ENCODE measurements at regions not wholly inside any gene's neighbourhood (a gene's known extent, or its start where the extent isn't known, plus 50 kb on each side); places are given as distances from the start of the nearest gene placed in this dataset.

DNA sequence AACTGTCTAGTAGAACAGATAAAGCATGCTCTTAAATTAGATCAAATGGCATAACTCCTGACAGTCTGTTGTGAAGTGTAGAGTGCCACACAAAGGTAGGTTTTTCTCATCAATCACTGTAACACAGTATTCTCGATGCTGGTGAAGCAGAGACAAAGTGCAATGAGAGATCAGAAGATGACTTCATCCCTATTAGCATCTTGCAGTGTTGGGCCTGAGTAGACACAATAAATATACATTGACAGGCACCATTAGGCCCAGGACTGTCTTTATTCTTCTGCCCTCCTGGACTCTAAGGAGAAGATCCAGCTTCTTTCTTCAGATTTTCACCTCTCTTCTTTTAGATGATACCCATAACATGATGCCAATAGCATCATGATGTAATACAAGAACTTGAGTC, 478.0 kb upstream of the TENM4 start:
- H3K9me3 ChIP-seq (replicated peaks; ENCODE audit: control insufficient read depth, insufficient read depth, low read length), result no peaks in the 10 kb centered on the region
- SMC1A ChIA-PET (ENCODE audit: uncharacterized antibody, unreplicated experiment), result no interaction called here
- no TSS peak for BruUV-seq (replicated peaks)
- no peak overlapping the region for H3K4me2 ChIP-seq (ENCODE audit: control insufficient read depth, insufficient read depth)
- ATAC-seq, result no peak
- no peaks in the 10 kb centered on the region for H3K36me3 ChIP-seq (ENCODE audit: control insufficient read depth in 2 of 2, insufficient read depth in 2 of 2, low read length in 1 of 2)
- no peak for DNase-seq (ENCODE audit: low read depth, low spot score)
- no peaks in the 10 kb centered on the region for H4K20me1 ChIP-seq (ENCODE audit: control insufficient read depth, insufficient read depth)
- RAD21 ChIA-PET (ENCODE audit: unreplicated experiment), result no interaction called here
- H3K4me3 ChIP-seq, result no peak overlapping the region
- TF ChIP-seq, protein P1, sequence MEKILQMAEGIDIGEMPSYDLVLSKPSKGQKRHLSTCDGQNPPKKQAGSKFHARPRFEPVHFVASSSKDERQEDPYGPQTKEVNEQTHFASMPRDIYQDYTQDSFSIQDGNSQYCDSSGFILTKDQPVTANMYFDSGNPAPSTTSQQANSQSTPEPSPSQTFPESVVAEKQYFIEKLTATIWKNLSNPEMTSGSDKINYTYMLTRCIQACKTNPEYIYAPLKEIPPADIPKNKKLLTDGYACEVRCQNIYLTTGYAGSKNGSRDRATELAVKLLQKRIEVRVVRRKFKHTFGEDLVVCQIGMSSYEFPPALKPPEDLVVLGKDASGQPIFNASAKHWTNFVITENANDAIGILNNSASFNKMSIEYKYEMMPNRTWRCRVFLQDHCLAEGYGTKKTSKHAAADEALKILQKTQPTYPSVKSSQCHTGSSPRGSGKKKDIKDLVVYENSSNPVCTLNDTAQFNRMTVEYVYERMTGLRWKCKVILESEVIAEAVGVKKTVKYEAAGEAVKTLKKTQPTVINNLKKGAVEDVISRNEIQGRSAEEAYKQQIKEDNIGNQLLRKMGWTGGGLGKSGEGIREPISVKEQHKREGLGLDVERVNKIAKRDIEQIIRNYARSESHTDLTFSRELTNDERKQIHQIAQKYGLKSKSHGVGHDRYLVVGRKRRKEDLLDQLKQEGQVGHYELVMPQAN (conservative IDR thresholded peaks at IDR 0.05), result no peak
- TF ChIP-seq KAT2A (conservative IDR thresholded peaks at IDR 0.05; ENCODE audit: control insufficient read depth, low read depth, low read length) (no peak), FOXK2 (IDR thresholded peaks at IDR 0.05) (no peak), HCFC1 (IDR thresholded peaks at IDR 0.05; ENCODE audit: low read length) (no peak), FOXM1 (IDR thresholded peaks at IDR 0.05; ENCODE audit: low read depth, low read length) (no peak), CEBPB (IDR thresholded peaks at IDR 0.05; ENCODE audit: borderline replicate concordance in 1 of 2, low read depth in 2 of 2, low read length in 2 of 2) (no peak), RELA (IDR thresholded peaks at IDR 0.05; ENCODE audit: borderline replicate concordance, partially characterized antibody) (no peak)
- TF ChIP-seq, protein P2, sequence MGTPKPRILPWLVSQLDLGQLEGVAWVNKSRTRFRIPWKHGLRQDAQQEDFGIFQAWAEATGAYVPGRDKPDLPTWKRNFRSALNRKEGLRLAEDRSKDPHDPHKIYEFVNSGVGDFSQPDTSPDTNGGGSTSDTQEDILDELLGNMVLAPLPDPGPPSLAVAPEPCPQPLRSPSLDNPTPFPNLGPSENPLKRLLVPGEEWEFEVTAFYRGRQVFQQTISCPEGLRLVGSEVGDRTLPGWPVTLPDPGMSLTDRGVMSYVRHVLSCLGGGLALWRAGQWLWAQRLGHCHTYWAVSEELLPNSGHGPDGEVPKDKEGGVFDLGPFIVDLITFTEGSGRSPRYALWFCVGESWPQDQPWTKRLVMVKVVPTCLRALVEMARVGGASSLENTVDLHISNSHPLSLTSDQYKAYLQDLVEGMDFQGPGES (IDR thresholded peaks at IDR 0.05), result no peak
- TF ChIP-seq, protein P3, sequence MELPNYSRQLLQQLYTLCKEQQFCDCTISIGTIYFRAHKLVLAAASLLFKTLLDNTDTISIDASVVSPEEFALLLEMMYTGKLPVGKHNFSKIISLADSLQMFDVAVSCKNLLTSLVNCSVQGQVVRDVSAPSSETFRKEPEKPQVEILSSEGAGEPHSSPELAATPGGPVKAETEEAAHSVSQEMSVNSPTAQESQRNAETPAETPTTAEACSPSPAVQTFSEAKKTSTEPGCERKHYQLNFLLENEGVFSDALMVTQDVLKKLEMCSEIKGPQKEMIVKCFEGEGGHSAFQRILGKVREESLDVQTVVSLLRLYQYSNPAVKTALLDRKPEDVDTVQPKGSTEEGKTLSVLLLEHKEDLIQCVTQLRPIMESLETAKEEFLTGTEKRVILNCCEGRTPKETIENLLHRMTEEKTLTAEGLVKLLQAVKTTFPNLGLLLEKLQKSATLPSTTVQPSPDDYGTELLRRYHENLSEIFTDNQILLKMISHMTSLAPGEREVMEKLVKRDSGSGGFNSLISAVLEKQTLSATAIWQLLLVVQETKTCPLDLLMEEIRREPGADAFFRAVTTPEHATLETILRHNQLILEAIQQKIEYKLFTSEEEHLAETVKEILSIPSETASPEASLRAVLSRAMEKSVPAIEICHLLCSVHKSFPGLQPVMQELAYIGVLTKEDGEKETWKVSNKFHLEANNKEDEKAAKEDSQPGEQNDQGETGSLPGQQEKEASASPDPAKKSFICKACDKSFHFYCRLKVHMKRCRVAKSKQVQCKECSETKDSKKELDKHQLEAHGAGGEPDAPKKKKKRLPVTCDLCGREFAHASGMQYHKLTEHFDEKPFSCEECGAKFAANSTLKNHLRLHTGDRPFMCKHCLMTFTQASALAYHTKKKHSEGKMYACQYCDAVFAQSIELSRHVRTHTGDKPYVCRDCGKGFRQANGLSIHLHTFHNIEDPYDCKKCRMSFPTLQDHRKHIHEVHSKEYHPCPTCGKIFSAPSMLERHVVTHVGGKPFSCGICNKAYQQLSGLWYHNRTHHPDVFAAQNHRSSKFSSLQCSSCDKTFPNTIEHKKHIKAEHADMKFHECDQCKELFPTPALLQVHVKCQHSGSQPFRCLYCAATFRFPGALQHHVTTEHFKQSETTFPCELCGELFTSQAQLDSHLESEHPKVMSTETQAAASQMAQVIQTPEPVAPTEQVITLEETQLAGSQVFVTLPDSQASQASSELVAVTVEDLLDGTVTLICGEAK (IDR thresholded peaks at IDR 0.05; ENCODE audit: borderline replicate concordance), result no peak
- 0% methylated on average over 1 of the region's 1 CpG for WGBS (ENCODE audit: insufficient coverage, insufficient replicate concordance, low lambda C conversion rate, missing lambda C conversion rate)
- POLR2A ChIA-PET, result no interaction called here
- in situ Hi-C loops (cut with MboI) (no loop called here), intact Hi-C loops (cut with micrococcal nuclease; ENCODE audit: unreplicated experiment) (no loop called here)
- H3K27me3 ChIP-seq (replicated peaks in 1 of 2; ENCODE audit: control insufficient read depth in 2 of 2, insufficient read depth in 2 of 2, low read length in 1 of 2), result no peaks in the 10 kb centered on the region
- no peak for FAIRE-seq
- no peaks in the 10 kb centered on the region for H3K79me2 ChIP-seq (ENCODE audit: control insufficient read depth, insufficient read depth, low read length)
- no peak overlapping the region for H3K9ac ChIP-seq (ENCODE audit: control insufficient read depth, insufficient read depth, low read length)
- CTCF ChIA-PET, result no interaction called here
- no peak overlapping the region for H2AFZ ChIP-seq (ENCODE audit: control insufficient read depth, low read depth, low read length)
- no peaks in the 10 kb centered on the region for H3K4me1 ChIP-seq (ENCODE audit: control insufficient read depth, insufficient read depth, low read length)
- no peak overlapping the region for H3K27ac ChIP-seq (ENCODE audit: control insufficient read depth, insufficient read depth)
